ENCODE measurements at regions not wholly inside any gene's neighbourhood (a gene's known extent, or its start where the extent isn't known, plus 50 kb on each side); places are given as distances from the start of the nearest gene placed in this dataset.

GRCh38 chr1:221887758-221888157, 145.9 kb upstream of the DUSP10 start:
- TF ChIP-seq CTCF (conservative IDR thresholded peaks at IDR 0.05), result no peak
- no peak for TF ChIP-seq ZFX (IDR thresholded peaks at IDR 0.05)

All from C4-2B (cell line).